ENCODE measurements at regions not wholly inside any gene's neighbourhood (a gene's known extent, or its start where the extent isn't known, plus 50 kb on each side); places are given as distances from the start of the nearest gene placed in this dataset.

- TF ChIP-seq CTCF (IDR thresholded peaks at IDR 0.05) (no peak), POLR2A (IDR thresholded peaks at IDR 0.05) (no peak)
Measured at GRCh38 chr6:168989421-168989820, 264.2 kb downstream of the THBS2 start.

Measured in body of pancreas (tissue), 4 donors.